ENCODE measurements at regions not wholly inside any gene's neighbourhood (a gene's known extent, or its start where the extent isn't known, plus 50 kb on each side); places are given as distances from the start of the nearest gene placed in this dataset.

DNA sequence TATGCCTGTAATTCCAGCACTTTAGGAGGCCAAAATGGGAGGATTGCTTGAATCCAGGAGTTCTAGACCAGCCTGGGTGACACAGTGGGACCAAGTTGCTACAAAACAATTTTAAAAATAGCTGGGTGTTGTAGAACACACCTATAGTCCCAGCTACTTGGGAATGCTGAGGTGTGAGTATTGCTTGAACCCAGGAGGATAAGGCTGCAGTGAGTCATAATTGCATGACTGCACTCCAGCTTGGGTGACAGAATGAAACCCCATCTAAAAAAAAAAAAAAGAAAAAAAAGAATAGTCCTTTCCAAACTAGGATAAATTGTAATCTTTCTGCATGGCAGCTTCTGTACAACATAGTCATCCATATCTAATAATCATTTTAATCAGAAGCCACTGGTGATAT is 270.1 kb upstream of the INTU start:
- Histone ChIP-seq H3K9me3 (replicated peaks; ENCODE audit: insufficient read depth, low read length) (no peaks in the 10 kb centered on the region), H3K79me2 (ENCODE audit: low read length) (no peaks in the 10 kb centered on the region), H3K4me3 (ENCODE audit: low read length) (no peak overlapping the region), H3K4me2 (ENCODE audit: low read depth, low read length) (no peak overlapping the region), H3K27ac (ENCODE audit: low read length) (no peak overlapping the region), H4K20me1 (ENCODE audit: insufficient read depth, low read length) (no peaks in the 10 kb centered on the region), H3K9me2 (replicated peaks; ENCODE audit: insufficient read depth, low read length) (no peaks in the 10 kb centered on the region), H3K36me3 (replicated peaks; ENCODE audit: insufficient read depth, low read length) (no peaks in the 10 kb centered on the region), H3K27me3 (replicated peaks; ENCODE audit: insufficient read depth, low read length) (no peaks in the 10 kb centered on the region), H2AFZ (ENCODE audit: low read length) (no peak overlapping the region), H3K4me1 (ENCODE audit: low read length) (no peaks in the 10 kb centered on the region), H3F3A (ENCODE audit: insufficient read depth, low read length) (no peaks in the 10 kb centered on the region), H3K9ac (ENCODE audit: low read length) (no peak overlapping the region)
- no peak for DNase-seq
- no peak for TF ChIP-seq EZH2phosphoT487 (IDR thresholded peaks at IDR 0.05; ENCODE audit: low read length)
- TF ChIP-seq, protein P1, sequence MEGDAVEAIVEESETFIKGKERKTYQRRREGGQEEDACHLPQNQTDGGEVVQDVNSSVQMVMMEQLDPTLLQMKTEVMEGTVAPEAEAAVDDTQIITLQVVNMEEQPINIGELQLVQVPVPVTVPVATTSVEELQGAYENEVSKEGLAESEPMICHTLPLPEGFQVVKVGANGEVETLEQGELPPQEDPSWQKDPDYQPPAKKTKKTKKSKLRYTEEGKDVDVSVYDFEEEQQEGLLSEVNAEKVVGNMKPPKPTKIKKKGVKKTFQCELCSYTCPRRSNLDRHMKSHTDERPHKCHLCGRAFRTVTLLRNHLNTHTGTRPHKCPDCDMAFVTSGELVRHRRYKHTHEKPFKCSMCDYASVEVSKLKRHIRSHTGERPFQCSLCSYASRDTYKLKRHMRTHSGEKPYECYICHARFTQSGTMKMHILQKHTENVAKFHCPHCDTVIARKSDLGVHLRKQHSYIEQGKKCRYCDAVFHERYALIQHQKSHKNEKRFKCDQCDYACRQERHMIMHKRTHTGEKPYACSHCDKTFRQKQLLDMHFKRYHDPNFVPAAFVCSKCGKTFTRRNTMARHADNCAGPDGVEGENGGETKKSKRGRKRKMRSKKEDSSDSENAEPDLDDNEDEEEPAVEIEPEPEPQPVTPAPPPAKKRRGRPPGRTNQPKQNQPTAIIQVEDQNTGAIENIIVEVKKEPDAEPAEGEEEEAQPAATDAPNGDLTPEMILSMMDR (IDR thresholded peaks at IDR 0.05; ENCODE audit: low read length): no peak
- no peak for TF ChIP-seq EZH2 (optimal IDR thresholded peaks at IDR 0.05; ENCODE audit: low read depth, low read length)

DNA sequence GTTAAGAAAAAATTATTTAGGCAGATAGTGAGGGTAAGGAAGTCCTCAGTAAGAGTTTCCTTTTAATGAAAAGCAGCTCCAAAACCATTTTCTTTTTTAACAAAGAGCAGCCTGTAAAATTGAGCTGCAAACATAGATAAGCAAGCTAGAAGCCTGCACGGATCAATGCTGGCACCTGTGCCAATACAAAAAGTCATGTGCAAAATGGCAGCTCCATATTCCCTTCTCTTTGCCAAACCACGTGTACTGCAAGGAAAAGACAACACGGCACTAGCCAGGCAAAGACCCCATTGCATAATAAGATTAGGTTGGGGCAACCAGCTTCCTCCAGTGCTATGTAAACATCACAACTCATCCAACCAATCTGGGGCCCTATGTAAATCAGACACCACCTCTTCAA is 268.4 kb upstream of the INTU start:
- TF ChIP-seq, protein P1 (IDR thresholded peaks at IDR 0.05; ENCODE audit: low read length): no peak
- TF ChIP-seq EZH2phosphoT487 (IDR thresholded peaks at IDR 0.05; ENCODE audit: low read length) (no peak), EZH2 (optimal IDR thresholded peaks at IDR 0.05; ENCODE audit: low read depth, low read length) (no peak)
- no peak overlapping the region for H3K4me3 ChIP-seq (ENCODE audit: low read length)
- H3K4me2 ChIP-seq (ENCODE audit: low read depth, low read length): no peak overlapping the region
- no peaks in the 10 kb centered on the region for H3F3A ChIP-seq (ENCODE audit: insufficient read depth, low read length)
- DNase-seq: no peak
- H3K79me2 ChIP-seq (ENCODE audit: low read length): no peaks in the 10 kb centered on the region
- no peaks in the 10 kb centered on the region for H3K9me2 ChIP-seq (replicated peaks; ENCODE audit: insufficient read depth, low read length)
- no peaks in the 10 kb centered on the region for H3K9me3 ChIP-seq (replicated peaks; ENCODE audit: insufficient read depth, low read length)
- no peaks in the 10 kb centered on the region for H3K27me3 ChIP-seq (replicated peaks; ENCODE audit: insufficient read depth, low read length)
- H3K36me3 ChIP-seq (replicated peaks; ENCODE audit: insufficient read depth, low read length): no peaks in the 10 kb centered on the region
- no peaks in the 10 kb centered on the region for H3K4me1 ChIP-seq (ENCODE audit: low read length)
- no peak overlapping the region for H2AFZ ChIP-seq (ENCODE audit: low read length)
- H3K9ac ChIP-seq (ENCODE audit: low read length): no peak overlapping the region
- no peaks in the 10 kb centered on the region for H4K20me1 ChIP-seq (ENCODE audit: insufficient read depth, low read length)
- no peak overlapping the region for H3K27ac ChIP-seq (ENCODE audit: low read length)

DNA sequence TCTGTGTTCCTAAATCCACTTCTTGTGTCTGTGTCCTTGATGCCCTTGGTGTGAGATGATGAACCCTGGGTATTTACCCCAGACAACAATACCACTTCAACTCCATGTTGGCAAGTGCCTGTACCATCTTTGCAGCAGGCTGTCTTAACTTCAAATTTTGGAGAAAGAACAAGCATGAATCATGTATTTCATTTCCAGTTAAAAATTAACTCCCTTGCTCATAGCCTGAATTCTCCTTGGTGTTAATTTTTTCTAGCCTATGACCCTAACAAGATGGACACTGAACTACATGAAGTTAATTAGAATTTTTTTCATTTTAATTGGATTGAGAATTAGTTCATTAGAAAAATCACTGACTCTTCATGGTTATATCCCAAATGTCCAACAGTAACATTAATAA is 267.8 kb upstream of the INTU start:
- no peak overlapping the region for H2AFZ ChIP-seq (ENCODE audit: low read length)
- H3K36me3 ChIP-seq (replicated peaks; ENCODE audit: insufficient read depth, low read length): no peaks in the 10 kb centered on the region
- TF ChIP-seq, protein P1 (IDR thresholded peaks at IDR 0.05; ENCODE audit: low read length): no peak
- TF ChIP-seq EZH2phosphoT487 (IDR thresholded peaks at IDR 0.05; ENCODE audit: low read length) (no peak), EZH2 (optimal IDR thresholded peaks at IDR 0.05; ENCODE audit: low read depth, low read length) (no peak)
- DNase-seq: no peak
- no peaks in the 10 kb centered on the region for H4K20me1 ChIP-seq (ENCODE audit: insufficient read depth, low read length)
- H3K27ac ChIP-seq (ENCODE audit: low read length): no peak overlapping the region
- H3K27me3 ChIP-seq (replicated peaks; ENCODE audit: insufficient read depth, low read length): no peaks in the 10 kb centered on the region
- no peaks in the 10 kb centered on the region for H3K79me2 ChIP-seq (ENCODE audit: low read length)
- no peak overlapping the region for H3K4me3 ChIP-seq (ENCODE audit: low read length)
- no peaks in the 10 kb centered on the region for H3K9me2 ChIP-seq (replicated peaks; ENCODE audit: insufficient read depth, low read length)
- H3K9me3 ChIP-seq (replicated peaks; ENCODE audit: insufficient read depth, low read length): no peaks in the 10 kb centered on the region
- H3K4me1 ChIP-seq (ENCODE audit: low read length): no peaks in the 10 kb centered on the region
- H3K9ac ChIP-seq (ENCODE audit: low read length): no peak overlapping the region
- no peaks in the 10 kb centered on the region for H3F3A ChIP-seq (ENCODE audit: insufficient read depth, low read length)
- no peak overlapping the region for H3K4me2 ChIP-seq (ENCODE audit: low read depth, low read length)
